ENCODE measurements at regions not wholly inside any gene's neighbourhood (a gene's known extent, or its start where the extent isn't known, plus 50 kb on each side); places are given as distances from the start of the nearest gene placed in this dataset.

- DNase-seq (no peak), ATAC-seq (ENCODE audit: poor library complexity) (no peak)
- no peak for TF ChIP-seq CTCF (IDR thresholded peaks at IDR 0.05)
- Histone ChIP-seq H3K4me3 (ENCODE audit: low read length) (no peak overlapping the region), H3K4me1 (ENCODE audit: insufficient read depth, low read length) (no peaks in the 10 kb centered on the region), H3K27me3 (ENCODE audit: control insufficient read depth in 1 of 2, insufficient read depth in 2 of 2, low read length in 2 of 2) (no peaks in the 10 kb centered on the region), H3K36me3 (ENCODE audit: insufficient read depth, low read length) (no peaks in the 10 kb centered on the region), H3K27ac (ENCODE audit: low read depth in 1 of 2, low read length in 2 of 2) (no peak overlapping the region), H3K9me3 (ENCODE audit: control insufficient read depth in 1 of 2, insufficient read depth in 1 of 2, low read length in 2 of 2) (no peaks in the 10 kb centered on the region)
- Mint-ChIP-seq H3K27me3 (no peaks in the 10 kb centered on the region), H3K9me3 (no peaks in the 10 kb centered on the region), H3K36me3 (ENCODE audit: low read depth) (no peaks in the 10 kb centered on the region), H3K4me3 (no peak overlapping the region), H3K4me1 (ENCODE audit: low read depth) (no peaks in the 10 kb centered on the region), H3K27ac (no peak overlapping the region)
- ChIA-PET CTCF (no interaction called here), POLR2A (no interaction called here)
- intact Hi-C loops (cut with DNase I, micrococcal nuclease) = no loop called here
These were observed 590.1 kb downstream of the NLGN4X start for GRCh38 chrX:5638572-5638971.

DNA sequence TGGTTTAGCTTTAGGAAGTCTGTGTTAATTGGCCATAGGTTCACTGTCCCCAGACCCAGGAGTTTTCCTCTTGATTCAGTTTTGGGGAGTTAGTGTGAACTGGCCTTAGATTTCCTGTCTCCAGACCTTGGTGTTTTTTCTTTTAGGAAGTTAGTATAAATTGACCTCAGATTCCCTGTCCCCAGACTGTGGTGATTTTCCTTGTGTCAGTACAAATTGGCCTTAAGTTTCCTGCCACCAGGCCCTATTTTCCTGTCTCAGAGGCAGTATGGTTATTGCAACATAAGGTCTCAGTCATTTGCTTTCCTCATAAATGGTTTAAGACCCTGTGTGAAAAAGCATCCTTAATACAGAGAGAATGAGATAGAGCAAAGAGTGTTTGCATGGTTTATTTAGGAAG is 595.8 kb downstream of the NLGN4X start:
- no peaks in the 10 kb centered on the region for H3K27me3 ChIP-seq (ENCODE audit: control insufficient read depth in 1 of 2, insufficient read depth in 2 of 2, low read length in 2 of 2)
- intact Hi-C loops (cut with DNase I, micrococcal nuclease) = no loop called here
- peaks cover under 1% of the 10 kb centered on the region for H3K9me3 Mint-ChIP-seq
- no peak for TF ChIP-seq CTCF (IDR thresholded peaks at IDR 0.05)
- H3K27ac ChIP-seq (ENCODE audit: low read depth in 1 of 2, low read length in 2 of 2) = no peak overlapping the region
- H3K9me3 ChIP-seq (ENCODE audit: control insufficient read depth in 1 of 2, insufficient read depth in 1 of 2, low read length in 2 of 2) = no peaks in the 10 kb centered on the region
- CTCF ChIA-PET = no interaction called here
- POLR2A ChIA-PET = no interaction called here
- H3K36me3 Mint-ChIP-seq (ENCODE audit: low read depth) = no peaks in the 10 kb centered on the region
- no peaks in the 10 kb centered on the region for H3K4me1 ChIP-seq (ENCODE audit: insufficient read depth, low read length)
- no peaks in the 10 kb centered on the region for H3K27me3 Mint-ChIP-seq
- H3K27ac Mint-ChIP-seq = no peak overlapping the region
- no peaks in the 10 kb centered on the region for H3K4me1 Mint-ChIP-seq (ENCODE audit: low read depth)
- H3K36me3 ChIP-seq (ENCODE audit: insufficient read depth, low read length) = no peaks in the 10 kb centered on the region
- ATAC-seq (ENCODE audit: poor library complexity) = no peak
- H3K4me3 Mint-ChIP-seq = no peak overlapping the region
- no peak for DNase-seq
- no peak overlapping the region for H3K4me3 ChIP-seq (ENCODE audit: low read length)

DNA sequence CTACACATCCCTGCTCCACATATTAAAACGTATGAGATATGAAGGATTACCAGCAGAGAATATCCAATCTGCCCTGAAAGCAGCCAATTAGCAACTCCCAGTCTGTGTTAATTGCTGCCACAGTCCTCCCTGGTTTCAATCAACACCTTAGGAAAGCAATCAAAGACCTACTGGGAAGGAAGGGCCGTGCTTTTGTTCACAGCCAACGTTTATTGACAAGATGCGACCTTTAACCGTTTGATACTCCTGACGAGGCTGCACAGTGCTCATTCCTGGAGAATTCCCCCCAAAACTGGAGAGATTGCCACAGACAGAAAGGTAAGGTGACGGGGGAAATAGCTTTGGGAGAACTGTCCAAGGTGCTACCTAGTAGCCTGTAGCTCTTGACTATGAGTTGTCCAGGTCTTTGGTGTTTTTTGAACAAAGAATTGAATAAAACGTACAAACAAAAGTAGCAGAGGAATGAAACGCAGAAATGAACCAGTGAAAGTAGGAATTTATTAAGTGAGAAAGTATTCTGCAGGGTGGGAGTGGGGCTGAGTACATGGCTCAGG is 596.5 kb downstream of the NLGN4X start:
- intact Hi-C loops (cut with DNase I, micrococcal nuclease) = no loop called here
- Histone ChIP-seq H3K36me3 (ENCODE audit: insufficient read depth, low read length) (no peaks in the 10 kb centered on the region), H3K27me3 (ENCODE audit: control insufficient read depth in 1 of 2, insufficient read depth in 2 of 2, low read length in 2 of 2) (no peaks in the 10 kb centered on the region), H3K4me1 (ENCODE audit: insufficient read depth, low read length) (no peaks in the 10 kb centered on the region), H3K27ac (ENCODE audit: low read depth in 1 of 2, low read length in 2 of 2) (no peak overlapping the region), H3K9me3 (ENCODE audit: control insufficient read depth in 1 of 2, insufficient read depth in 1 of 2, low read length in 2 of 2) (no peaks in the 10 kb centered on the region), H3K4me3 (ENCODE audit: low read length) (no peak overlapping the region)
- Mint-ChIP-seq H3K36me3 (ENCODE audit: low read depth) (no peaks in the 10 kb centered on the region), H3K27ac (no peak overlapping the region), H3K4me3 (no peak overlapping the region), H3K27me3 (no peaks in the 10 kb centered on the region), H3K4me1 (ENCODE audit: low read depth) (no peaks in the 10 kb centered on the region), H3K9me3 (peaks cover 4% of the 10 kb centered on the region)
- DNase-seq = no peak
- ATAC-seq (ENCODE audit: poor library complexity) = no peak
- POLR2A ChIA-PET = no interaction called here
- CTCF ChIA-PET = no interaction called here
- TF ChIP-seq CTCF (IDR thresholded peaks at IDR 0.05) = no peak

All from CD4-positive, alpha-beta T cell (primary cell).